Calu3 (cell line): ENCODE measurements at regions not wholly inside any gene's neighbourhood (a gene's known extent, or its start where the extent isn't known, plus 50 kb on each side); places are given as distances from the start of the nearest gene placed in this dataset.

ENCODE experiments used
- BruUV-seq: library from RNA; stranded (reverse); fragments of 400-500 nt; replicated peaks from 2 replicates; lab custom pipeline; 2021; lab: Mats Ljungman, UMichigan
- CTCF ChIA-PET: fragments of 300-600 bp; sonication (Branson Sonifier 250); formaldehyde crosslinking; loops from one replicate; lab custom pipeline; 2022; ENCODE audit warnings: antibody characterized with exemption; lab: Charles Lee
- DNase-seq: peaks from one replicate; pipeline ENCODE4 v3.0.0; 2022
- H3K27ac Mint-ChIP-seq: one replicate; pipeline ENCODE4 v1.8.0; 2022; ENCODE audit warnings: mixed read lengths; ENCODE audit not compliant: unreplicated experiment
- H3K27me3 Mint-ChIP-seq: one replicate; pipeline ENCODE4 v1.8.0; 2022; ENCODE audit warnings: mixed read lengths; ENCODE audit not compliant: unreplicated experiment
- H3K36me3 Mint-ChIP-seq: one replicate; pipeline ENCODE4 v1.8.0; 2022; ENCODE audit warnings: mild to moderate bottlenecking, moderate library complexity, mixed read lengths; ENCODE audit not compliant: insufficient read depth, unreplicated experiment
- H3K4me1 Mint-ChIP-seq: one replicate; pipeline ENCODE4 v1.8.0; 2022; ENCODE audit warnings: mild to moderate bottlenecking, low read depth, mixed read lengths; ENCODE audit not compliant: unreplicated experiment
- H3K4me3 Mint-ChIP-seq: one replicate; pipeline ENCODE4 v1.8.0; 2022; ENCODE audit warnings: mild to moderate bottlenecking, low read depth, moderate library complexity, mixed read lengths; ENCODE audit not compliant: unreplicated experiment
- H3K9me3 Mint-ChIP-seq: one replicate; pipeline ENCODE4 v1.8.0; 2022; ENCODE audit warnings: low read depth, mixed read lengths; ENCODE audit not compliant: unreplicated experiment
- intact Hi-C: fragments of 100-400 bp; cut with micrococcal nuclease; formaldehyde crosslinking; loops from one replicate; pipeline ENCODE4 v1.10.0; 2022; ENCODE audit not compliant: unreplicated experiment
- TF ChIP-seq, protein P1 (sequence below): fragments of 200-600 bp; IDR thresholded peaks from one replicate; pipeline ENCODE4 v1.8.0; 2022; ENCODE audit warnings: antibody characterized with exemption; ENCODE audit not compliant: unreplicated experiment

DNA sequence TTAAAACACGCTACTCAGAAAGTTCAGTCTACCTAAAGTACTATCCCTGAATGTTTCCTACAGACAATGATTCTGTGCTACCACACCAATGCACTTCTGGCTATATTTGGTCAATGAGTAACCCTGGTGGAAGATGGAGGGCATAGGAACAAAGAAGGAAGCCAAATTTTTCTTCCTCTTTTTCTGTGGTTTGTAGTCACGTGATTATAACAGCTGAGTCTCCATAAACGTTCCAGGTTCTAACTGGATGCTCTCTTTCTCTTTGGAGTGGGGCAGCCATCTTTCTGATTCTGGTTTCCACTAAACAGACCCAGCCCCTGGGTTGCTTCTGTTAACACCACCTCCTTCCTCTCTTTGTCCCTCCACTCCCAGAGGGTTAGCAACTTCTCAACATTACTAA, 274.9 kb downstream of the CDH11 start:
- CTCF ChIA-PET: no interaction called here
- no peaks in the 10 kb centered on the region for H3K36me3 Mint-ChIP-seq
- no peak for DNase-seq
- no peak overlapping the region for H3K4me3 Mint-ChIP-seq
- no peaks in the 10 kb centered on the region for H3K4me1 Mint-ChIP-seq
- TF ChIP-seq, protein P1, sequence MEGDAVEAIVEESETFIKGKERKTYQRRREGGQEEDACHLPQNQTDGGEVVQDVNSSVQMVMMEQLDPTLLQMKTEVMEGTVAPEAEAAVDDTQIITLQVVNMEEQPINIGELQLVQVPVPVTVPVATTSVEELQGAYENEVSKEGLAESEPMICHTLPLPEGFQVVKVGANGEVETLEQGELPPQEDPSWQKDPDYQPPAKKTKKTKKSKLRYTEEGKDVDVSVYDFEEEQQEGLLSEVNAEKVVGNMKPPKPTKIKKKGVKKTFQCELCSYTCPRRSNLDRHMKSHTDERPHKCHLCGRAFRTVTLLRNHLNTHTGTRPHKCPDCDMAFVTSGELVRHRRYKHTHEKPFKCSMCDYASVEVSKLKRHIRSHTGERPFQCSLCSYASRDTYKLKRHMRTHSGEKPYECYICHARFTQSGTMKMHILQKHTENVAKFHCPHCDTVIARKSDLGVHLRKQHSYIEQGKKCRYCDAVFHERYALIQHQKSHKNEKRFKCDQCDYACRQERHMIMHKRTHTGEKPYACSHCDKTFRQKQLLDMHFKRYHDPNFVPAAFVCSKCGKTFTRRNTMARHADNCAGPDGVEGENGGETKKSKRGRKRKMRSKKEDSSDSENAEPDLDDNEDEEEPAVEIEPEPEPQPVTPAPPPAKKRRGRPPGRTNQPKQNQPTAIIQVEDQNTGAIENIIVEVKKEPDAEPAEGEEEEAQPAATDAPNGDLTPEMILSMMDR: no peak
- peaks cover 17% of the 10 kb centered on the region for H3K9me3 Mint-ChIP-seq
- BruUV-seq: no TSS peak
- intact Hi-C loops: no loop called here
- no peak overlapping the region for H3K27ac Mint-ChIP-seq
- no peaks in the 10 kb centered on the region for H3K27me3 Mint-ChIP-seq

DNA sequence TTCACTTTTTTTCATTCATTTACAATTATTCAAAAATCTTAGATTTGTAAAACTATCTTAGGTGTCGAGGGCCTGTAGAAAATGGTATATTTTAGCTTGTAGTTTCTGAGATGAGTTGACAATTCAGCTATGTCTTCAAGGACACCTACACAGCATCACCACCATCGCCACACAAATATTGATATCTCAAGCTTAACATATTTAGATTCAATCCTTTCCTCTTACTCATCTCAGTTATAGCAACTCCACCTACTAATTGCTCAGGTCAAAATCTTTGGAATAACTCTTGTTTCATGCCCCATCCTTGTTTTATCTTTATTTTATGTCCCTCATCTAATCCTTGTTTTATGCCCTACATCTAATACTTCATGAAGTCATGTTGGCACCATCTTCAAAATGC, 276.8 kb downstream of the CDH11 start:
- no TSS peak for BruUV-seq
- intact Hi-C loops: no loop called here
- Mint-ChIP-seq H3K27me3 (no peaks in the 10 kb centered on the region), H3K4me3 (no peak overlapping the region), H3K27ac (no peak overlapping the region), H3K9me3 (peaks cover 13% of the 10 kb centered on the region), H3K4me1 (no peaks in the 10 kb centered on the region), H3K36me3 (no peaks in the 10 kb centered on the region)
- TF ChIP-seq, protein P1: no peak
- DNase-seq: no peak
- CTCF ChIA-PET: no interaction called here

DNA sequence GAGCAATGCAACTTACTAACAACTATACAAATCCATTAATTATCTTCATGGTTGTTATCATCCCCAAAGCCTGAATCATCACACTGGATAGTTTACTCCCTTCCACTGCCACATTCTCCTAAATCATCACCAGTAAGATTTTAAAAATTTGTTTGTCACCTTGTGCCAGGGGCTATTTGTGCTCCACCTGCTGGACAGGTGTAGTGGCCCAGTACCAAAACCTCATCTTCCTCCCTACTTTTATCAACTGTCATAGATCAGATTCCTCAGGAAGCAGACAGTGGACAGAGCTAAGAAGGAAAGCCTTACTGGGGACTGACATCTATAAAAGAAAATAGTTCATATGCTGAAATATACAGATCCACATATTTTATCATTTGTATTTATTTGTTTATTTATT, 280.4 kb downstream of the CDH11 start:
- H3K27ac Mint-ChIP-seq: no peak overlapping the region

DNA sequence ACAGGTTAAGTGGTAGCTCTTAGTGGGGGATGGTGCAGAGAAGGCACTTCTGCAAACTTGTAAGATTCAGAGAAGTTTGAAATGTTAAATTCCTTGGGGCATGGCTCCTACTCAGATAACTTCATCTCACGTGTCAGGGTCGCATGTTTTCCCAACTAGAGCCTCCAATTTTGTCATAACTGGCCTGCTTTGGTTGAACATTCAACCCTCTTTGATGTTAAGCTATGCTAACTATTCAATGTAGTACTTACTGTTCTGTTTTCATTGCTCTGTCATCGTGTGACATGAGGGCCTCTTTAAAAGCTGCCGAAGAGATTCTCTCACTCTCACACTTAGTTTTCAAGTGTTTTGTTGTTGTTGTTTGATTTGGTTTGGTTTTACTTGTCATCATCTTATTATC, 280.8 kb downstream of the CDH11 start:
- Mint-ChIP-seq H3K4me3 (no peak overlapping the region), H3K27ac (no peak overlapping the region), H3K9me3 (peaks cover 20% of the 10 kb centered on the region), H3K36me3 (no peaks in the 10 kb centered on the region), H3K27me3 (no peaks in the 10 kb centered on the region), H3K4me1 (no peaks in the 10 kb centered on the region)
- intact Hi-C loops: no loop called here
- no TSS peak for BruUV-seq
- CTCF ChIA-PET: no interaction called here
- TF ChIP-seq, protein P1: no peak
- DNase-seq: no peak

More for the DNA sequence above, 280.4 kb downstream of the CDH11 start:
- H3K4me3 Mint-ChIP-seq: no peak overlapping the region
- DNase-seq: no peak
- intact Hi-C loops: no loop called here
- no peaks in the 10 kb centered on the region for H3K4me1 Mint-ChIP-seq
- CTCF ChIA-PET: no interaction called here
- no TSS peak for BruUV-seq
- H3K36me3 Mint-ChIP-seq: no peaks in the 10 kb centered on the region
- TF ChIP-seq, protein P1: no peak
- H3K27me3 Mint-ChIP-seq: no peaks in the 10 kb centered on the region
- H3K9me3 Mint-ChIP-seq: peaks cover 19% of the 10 kb centered on the region
